Neural crest cell (in vitro differentiated cells): ENCODE measurements at regions not wholly inside any gene's neighbourhood (a gene's known extent, or its start where the extent isn't known, plus 50 kb on each side); places are given as distances from the start of the nearest gene placed in this dataset.

ENCODE experiments used
- DNase-seq: peaks from one replicate; pipeline ENCODE4 v3.0.0; 2021; ENCODE audit warnings: low read depth, mixed read lengths, low spot score
- H3K27ac Mint-ChIP-seq: one replicate; pipeline ENCODE4 v1.8.0; 2021; ENCODE audit warnings: mild to moderate bottlenecking, mixed read lengths; ENCODE audit not compliant: unreplicated experiment
- H3K27me3 Mint-ChIP-seq: 2 replicates; pipeline ENCODE4 v1.8.0; 2021; ENCODE audit warnings: low read depth, mild to moderate bottlenecking, mixed read lengths
- H3K36me3 Mint-ChIP-seq: 2 replicates; pipeline ENCODE4 v1.8.0; 2021; ENCODE audit warnings: low read depth, mild to moderate bottlenecking, mixed read lengths
- H3K4me1 Mint-ChIP-seq: 2 replicates; pipeline ENCODE4 v1.8.0; 2021; ENCODE audit warnings: mixed read lengths
- H3K4me3 Mint-ChIP-seq: one replicate; pipeline ENCODE4 v1.8.0; 2021; ENCODE audit warnings: mild to moderate bottlenecking, mixed read lengths
- H3K9me3 Mint-ChIP-seq: 2 replicates; pipeline ENCODE4 v1.8.0; 2021; ENCODE audit warnings: mixed read lengths
- CTCF ChIP-seq: fragments of 200-600 bp; sonication (generic); conservative IDR thresholded peaks from 2 replicates; pipeline ENCODE4 v1.5.0; 2021; ENCODE audit warnings: antibody characterized with exemption, mild to moderate bottlenecking

DNA sequence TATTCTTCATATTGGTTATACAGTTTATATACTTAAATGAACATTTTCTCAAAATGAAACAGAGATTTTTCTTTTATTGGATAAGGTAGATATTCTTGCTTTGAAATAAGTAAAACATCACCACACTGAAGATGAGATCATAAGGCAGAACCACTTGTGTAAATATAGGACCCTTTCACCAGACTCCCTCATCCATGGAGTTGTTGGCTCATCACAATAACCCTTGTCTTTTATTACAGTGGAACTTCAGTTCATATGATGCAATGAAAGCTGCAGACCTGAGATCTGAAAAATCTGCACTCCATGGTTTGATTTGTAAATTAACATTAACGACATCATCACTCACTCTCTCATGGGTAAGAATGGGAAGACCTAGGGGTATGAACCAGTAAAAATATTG, 51.9 kb upstream of the DBX2 start:
- DNase-seq = no peak
- H3K27ac Mint-ChIP-seq = no peak overlapping the region
- H3K27me3 Mint-ChIP-seq = peaks cover 50% of the 10 kb centered on the region
- peaks cover 4% of the 10 kb centered on the region for H3K9me3 Mint-ChIP-seq
- no peak overlapping the region for H3K4me3 Mint-ChIP-seq
- peaks cover 20% of the 10 kb centered on the region for H3K4me1 Mint-ChIP-seq
- no peak for TF ChIP-seq CTCF
- H3K36me3 Mint-ChIP-seq = no peaks in the 10 kb centered on the region

DNA sequence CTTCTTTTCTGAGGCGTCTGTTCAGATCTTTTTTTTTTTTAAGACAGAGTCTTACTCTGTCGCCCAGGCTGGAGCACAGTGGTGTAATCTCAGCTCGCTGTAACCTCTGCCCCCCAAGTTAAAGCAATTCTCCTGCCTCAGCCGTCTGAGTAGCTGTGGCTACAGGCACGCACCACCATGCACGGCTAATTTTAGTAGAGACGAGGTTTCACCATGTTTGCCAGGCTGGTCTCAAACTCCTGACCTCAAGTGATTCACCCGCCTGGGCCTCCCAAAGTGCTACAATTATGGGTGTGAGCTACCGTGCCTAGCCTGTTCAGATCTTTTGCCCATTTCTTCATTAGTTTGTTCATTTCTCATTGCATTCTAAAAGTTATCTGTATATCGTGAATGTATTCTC, 55.1 kb upstream of the DBX2 start:
- no peak for TF ChIP-seq CTCF
- Mint-ChIP-seq H3K27me3 (peaks cover 24% of the 10 kb centered on the region), H3K36me3 (no peaks in the 10 kb centered on the region), H3K4me3 (no peak overlapping the region), H3K9me3 (peaks cover 5% of the 10 kb centered on the region), H3K4me1 (peaks cover 20% of the 10 kb centered on the region), H3K27ac (no peak overlapping the region)
- no peak for DNase-seq

DNA sequence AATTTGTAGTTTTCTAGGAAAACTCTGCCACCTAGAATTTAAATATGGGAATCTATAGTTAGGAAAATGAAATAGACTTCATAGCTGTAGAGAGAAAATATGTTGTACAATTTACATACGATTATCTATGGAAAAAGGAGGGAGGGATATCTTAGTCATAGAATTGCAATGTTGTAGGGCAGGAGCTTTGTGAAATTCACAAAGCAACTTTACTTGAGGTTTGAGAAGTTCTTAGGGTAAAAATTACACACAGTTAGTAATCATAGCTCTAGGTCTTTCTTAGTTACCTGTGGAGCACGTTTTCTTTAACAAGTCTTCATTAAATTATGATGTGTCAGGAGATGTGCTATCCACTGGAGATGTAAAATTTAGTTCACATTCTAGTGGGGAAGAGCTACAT, 61.4 kb upstream of the DBX2 start:
- Mint-ChIP-seq H3K4me3 (no peak overlapping the region), H3K4me1 (no peaks in the 10 kb centered on the region), H3K9me3 (peaks cover 7% of the 10 kb centered on the region), H3K36me3 (no peaks in the 10 kb centered on the region), H3K27me3 (peaks cover 2% of the 10 kb centered on the region), H3K27ac (no peak overlapping the region)
- DNase-seq = no peak
- no peak for TF ChIP-seq CTCF

DNA sequence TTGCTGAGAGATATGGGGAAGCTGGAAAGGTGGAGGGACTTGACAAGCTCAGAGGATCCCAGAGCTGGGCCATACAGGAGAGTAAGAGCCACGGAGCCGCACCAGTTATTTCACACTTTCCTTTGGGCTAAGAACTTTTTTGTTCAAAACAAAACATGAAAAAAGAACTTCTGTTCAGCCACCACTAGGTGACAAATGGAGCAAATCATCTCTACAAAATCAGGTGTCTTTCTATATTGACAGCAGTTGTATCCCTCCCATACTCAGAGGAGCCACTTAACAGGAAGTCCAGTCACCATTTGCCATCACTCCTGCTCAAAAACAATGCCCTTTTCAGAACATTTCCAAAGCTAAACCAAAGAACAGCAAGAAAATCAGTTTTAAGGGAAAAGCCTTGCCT, 70.3 kb upstream of the DBX2 start:
- Mint-ChIP-seq H3K27me3 (peaks cover 2% of the 10 kb centered on the region), H3K9me3 (no peaks in the 10 kb centered on the region), H3K36me3 (no peaks in the 10 kb centered on the region), H3K4me3 (no peak overlapping the region), H3K4me1 (peaks cover 6% of the 10 kb centered on the region), H3K27ac (no peak overlapping the region)
- DNase-seq = no peak
- TF ChIP-seq CTCF = no peak

- Mint-ChIP-seq H3K36me3 (no peaks in the 10 kb centered on the region), H3K4me1 (peaks cover 8% of the 10 kb centered on the region), H3K27ac (no peak overlapping the region), H3K9me3 (no peaks in the 10 kb centered on the region), H3K4me3 (no peak overlapping the region), H3K27me3 (peaks cover 2% of the 10 kb centered on the region)
- peak; percentile 64 for TF ChIP-seq CTCF
- no peak for DNase-seq
Observed at GRCh38 chr12:45122768-45123380, 72.0 kb upstream of the DBX2 start.
